Activated CD4-positive, alpha-beta T cell treated with anti-CD3 and anti-CD28 coated beads for 1 hour (primary cell): ENCODE measurements at regions not wholly inside any gene's neighbourhood (a gene's known extent, or its start where the extent isn't known, plus 50 kb on each side); places are given as distances from the start of the nearest gene placed in this dataset.

Experiments
- DNase-seq: peaks from one replicate; pipeline ENCODE4 v3.0.0-alpha.2; 2020

DNA sequence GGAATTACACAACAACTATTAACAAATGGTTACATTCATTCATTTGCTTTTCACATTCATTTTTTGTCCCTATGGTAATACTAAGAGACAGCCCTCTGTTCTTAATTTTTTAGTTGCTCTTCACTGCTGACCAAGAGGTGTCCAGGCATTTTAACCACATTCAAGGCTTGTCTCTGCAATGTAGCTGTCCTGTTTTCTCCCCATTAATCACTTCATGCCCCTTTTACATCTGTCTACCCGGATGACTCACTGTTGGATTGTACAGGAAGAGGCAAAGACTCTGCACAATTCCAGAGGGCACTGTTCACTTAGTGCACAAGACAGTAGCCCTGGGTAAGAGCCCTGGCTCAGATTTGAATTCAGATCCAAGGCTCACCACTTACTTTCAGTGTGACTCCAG is 168.5 kb downstream of the NOC3L start:
- DNase-seq = no peak

DNA sequence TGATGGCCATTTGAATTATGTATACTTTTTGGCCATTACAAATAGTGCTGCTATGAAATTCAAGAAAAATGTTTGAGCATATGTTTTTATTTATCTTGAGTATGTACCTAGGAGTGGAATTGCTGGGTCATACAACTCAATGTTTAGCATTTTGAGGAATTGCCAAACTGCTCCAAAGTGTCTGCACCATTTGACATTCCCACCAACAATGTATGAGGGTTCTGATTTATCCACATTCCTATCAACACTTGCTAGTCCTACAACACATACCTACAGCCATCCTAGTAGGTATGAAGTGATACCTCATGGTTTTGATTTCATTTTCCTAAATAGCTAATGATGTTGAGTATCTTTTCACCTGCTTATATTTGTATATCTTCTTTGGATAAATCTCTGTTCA is 165.5 kb downstream of the NOC3L start:
- no peak for DNase-seq

DNA sequence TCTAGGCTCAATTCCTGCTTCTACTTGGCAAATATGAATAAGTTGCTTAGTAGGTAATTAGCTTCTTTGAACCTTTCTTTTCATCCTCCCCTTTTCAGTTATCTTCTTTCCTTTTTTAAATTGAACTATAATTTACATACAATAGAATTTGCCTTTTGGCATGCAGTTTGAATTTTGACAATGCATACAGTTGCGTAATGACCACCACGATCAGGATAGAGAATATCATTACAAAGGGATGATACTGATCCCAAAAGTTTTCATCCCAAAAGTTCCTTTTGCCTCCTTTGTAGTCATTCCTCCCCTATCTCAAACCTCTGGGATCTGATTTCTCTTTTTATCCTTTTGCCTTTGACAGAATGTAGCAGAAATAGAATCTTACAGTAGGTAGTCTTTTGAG is 164.4 kb downstream of the NOC3L start:
- no peak for DNase-seq

DNA sequence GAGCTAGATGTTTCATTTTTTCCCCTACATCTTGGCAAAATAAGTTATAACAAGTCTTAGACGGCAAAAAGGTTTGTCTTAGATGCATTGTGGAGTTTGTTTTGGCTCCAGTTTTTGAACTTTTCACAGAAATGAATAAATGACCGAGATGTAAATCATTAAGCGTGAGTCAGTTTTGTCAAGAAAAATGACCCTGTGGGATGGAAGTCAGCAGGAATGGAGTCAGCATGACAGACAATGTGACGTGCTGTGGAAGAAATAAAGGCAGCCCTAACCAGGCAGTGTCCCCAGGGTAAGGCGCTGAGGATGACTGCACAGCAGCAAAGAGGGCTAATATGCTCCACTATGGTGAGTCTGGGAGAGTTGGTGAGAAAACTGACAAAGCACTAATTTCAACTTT is 163.2 kb downstream of the NOC3L start:
- no peak for DNase-seq

DNA sequence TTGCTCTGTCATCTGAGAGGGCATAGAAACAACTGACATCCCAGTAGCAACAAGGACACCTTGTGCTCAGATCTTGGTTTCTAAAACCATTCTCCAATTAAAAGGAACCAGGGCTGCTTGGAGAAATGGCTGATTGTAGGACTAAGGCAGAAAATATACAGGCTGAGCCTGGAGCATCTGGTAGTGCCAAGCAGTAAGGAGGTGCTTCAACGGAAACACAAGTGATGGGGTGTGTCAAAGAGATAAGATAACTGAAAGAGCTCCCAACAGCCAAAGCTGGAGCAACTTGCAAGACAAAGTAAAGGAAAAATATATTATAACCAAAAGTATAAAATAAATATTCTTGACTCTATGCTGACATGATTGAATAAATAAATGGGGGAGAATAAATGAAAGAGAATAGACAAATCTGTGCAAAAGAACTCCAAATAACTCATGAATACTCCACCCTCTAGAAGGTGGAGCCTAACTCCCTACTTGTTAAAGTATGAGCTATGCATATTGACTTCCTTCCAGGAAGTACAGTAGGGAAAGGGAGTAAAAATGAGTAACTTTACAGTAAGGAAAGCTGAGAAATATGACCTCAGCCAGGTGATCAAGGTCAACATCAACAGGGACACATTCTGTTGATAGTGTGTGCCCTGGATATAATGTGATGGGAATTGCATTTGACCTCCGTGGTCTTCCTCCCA is 162.4 kb downstream of the NOC3L start:
- no peak for DNase-seq

DNA sequence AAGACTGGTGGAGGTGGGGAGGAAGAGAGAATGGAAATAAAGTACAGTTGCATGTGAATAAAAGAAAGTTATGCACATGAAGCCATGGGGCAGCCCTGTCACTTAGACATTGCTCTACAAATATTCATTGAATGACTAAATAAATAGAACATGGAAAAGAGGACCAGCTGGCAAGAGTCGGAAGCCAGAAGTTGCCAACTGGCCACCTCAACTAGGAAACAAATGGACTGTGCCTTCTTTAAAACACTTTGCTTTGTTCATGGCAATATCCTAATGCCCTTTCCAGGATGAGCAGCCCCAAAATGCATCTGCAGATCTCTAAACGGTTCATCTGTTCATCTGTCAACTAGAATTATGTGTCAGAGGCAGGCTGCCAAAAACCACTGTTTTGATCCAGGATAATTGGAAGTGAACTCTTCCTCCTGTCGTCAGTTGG is 157.3 kb downstream of the NOC3L start:
- DNase-seq = no peak

DNA sequence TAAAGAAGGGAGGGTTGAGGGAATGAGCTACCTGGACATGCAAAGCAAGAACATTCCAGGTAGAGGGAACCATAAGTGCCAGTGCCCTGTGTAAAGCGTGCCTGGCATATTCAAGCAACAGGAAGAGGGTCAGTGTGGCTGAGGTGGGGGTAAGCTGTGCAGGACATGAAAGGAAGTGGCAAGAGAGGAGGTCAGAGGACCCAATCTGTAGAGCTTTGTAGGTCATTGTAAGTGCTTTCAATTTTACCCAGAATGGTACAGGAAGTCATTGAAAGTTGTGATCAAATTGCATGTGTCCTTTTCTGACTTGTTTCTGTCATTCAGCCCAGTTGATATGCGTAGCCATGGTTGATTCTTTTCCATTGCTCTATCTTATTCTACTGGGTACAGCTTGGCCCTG is 156.6 kb downstream of the NOC3L start:
- DNase-seq = no peak

DNA sequence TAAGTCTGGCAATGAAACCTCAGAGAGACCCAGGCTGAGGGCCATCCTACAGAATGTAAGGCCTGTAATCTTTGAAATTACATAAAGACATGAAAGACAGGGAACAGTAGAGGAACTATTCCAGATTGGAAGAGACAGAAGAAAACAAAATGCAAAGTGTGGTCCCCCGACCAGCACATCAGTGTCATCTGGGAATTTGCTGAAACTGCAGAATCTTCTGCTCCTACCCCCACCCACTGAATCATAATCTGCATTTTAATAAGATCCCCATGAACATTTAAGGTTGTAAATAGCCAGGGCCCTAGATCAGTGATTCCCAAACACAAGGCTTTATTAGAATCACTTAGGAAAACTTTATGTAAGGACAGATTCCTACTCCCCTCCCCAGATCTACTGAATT is 154.4 kb downstream of the NOC3L start:
- no peak for DNase-seq

DNA sequence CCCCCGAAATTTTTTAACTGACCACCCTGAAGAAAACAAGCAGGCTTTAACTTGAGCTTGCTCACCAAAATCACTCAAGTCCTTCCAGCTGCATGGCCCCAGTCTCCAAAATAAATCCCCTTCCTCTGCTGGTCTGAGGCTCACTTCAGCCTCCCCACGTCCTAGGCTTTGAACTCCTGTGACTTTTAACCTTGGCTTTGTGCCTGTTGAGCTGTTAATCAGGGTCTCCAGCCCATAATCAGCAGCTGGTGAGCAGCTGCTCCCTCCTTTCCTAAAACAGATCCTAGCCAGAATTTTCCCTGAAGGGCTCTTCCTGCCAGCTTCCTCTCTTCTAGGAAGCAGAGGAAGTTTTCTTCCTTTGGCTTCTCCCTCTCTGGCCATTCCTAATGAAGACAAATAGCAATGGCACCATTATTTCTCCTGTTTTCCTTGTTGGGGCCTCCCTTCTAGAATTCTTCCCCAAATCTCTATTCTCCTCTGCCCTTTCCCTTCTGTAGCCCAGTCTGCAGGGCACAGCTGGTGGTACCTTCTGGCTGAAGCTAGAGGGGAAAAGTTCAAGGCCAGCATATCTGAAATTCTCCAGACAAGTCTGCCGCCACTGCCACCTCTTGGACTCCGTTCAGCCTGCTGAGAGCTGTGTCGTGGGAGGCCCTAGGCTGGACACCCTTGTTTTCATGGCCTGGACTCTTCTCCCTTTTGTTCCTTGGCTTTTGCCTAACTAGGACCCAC is 152.1 kb downstream of the NOC3L start:
- DNase-seq = no peak

DNA sequence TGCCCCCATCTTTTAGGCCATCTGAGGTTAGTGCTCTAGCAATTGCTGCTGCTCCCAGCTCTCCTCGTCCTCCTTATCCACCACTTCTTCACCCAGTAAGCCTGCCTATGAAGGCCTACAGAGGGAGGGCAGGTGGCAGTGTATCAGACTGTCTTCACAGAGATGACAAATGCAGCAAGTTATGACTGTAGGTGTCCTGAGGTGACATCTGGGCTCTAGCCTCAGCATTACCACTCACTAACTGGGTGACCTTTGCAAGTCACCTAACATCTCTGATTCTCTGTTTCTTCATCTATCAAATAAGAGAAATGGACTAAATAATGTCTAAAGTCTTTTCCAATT is 151.6 kb downstream of the NOC3L start:
- no peak for DNase-seq

DNA sequence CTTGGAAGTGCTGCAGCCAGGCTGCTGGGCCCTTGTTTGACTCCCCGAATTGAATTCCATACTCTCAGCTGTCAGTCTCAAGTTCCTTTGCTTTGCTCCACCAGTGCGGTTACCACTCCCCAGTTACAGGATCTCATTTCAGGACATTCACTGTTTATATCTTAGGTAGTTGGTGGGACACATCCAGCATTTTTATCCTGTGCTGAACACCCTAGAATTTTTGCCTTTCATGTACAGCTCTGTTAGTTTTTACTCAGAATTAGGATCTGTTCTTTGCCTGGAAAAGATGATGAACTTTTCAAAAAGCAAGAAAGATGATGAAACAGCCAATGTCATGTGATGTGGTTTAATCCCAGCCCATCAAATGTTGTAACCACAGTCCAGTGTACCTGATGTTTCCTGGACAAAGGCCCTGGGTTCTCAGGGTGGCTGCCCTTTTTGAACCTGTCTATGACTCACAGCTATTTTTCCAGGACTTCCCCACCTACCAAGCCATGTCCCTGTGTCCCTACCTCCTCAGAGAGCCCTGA is 149.7 kb downstream of the NOC3L start:
- no peak for DNase-seq

DNA sequence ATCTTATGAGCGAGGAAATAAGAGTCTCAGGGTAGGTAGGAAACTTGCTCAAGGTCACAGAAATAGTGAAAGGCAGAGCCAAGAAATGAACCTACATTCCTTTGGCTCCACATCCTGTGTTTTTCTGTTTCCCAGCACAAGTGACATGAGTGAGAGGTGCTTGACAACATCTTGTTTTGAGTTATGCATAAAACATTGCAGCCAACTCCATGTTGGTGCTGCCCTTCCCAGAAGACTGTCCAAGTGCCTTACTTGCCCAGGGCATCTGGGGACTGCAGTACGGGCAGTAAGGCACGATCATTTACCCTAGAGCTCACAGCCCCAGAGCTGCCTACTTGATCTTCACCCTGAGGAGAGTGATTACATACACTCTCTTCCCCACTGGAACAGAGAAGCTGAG is 148.8 kb downstream of the NOC3L start:
- DNase-seq = no peak

DNA sequence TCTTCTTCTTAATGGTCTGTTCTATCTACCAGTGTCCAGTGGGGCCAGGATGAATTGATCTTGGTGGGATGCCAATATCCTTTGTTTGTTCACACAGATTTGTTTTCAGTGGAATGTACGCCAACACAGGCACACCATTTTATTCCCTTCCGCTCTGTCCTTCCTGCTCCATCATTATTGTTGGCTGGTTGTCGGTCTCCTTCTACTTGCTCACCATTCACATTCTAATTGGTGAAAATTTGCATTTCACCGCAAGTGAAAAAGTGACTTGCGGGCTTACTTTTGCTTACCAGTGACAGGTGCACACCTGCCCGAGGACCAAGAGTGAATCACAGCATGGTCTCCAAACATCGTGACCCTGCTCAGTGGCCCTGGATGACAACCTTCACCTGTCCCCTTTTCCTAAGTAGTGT is 148.3 kb downstream of the NOC3L start:
- DNase-seq = no peak

DNA sequence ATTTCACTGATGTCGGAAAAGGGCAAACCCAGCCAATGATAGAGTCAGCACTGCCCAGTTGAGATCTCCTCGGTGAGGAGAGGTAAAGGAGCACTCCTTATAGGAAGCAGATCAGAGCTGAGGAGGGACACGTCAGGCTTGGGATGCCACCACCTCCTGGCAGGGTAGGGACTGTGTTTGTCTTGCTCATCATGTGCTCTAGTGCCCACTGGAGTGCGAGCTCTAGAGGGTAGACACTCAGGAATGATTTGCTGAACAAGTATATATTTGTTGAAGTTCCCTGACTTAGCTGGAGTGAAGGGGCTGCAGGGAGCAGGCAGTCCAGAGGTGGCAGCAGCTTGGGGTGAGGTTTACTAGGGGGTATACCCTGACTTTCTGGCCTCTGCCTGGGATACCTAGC is 146.5 kb downstream of the NOC3L start:
- DNase-seq = no peak

DNA sequence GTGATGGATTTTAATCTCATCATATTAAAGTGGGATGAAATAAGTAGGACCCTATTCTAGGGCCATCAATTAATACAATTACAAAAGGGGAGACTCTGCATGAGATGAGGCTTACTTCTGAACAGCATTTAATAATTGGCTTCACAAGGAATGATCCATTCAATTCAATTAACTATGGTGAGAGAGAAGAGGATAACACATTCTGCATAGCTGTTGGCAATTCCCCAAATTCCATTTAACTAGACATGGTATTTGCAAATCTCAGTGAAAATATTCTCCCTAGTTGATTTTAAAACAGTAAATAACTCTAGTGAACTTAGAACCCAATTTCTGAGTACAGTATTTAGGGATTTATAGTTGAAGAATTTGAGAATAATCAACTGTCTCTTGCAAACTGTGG is 145.3 kb downstream of the NOC3L start:
- DNase-seq = no peak

DNA sequence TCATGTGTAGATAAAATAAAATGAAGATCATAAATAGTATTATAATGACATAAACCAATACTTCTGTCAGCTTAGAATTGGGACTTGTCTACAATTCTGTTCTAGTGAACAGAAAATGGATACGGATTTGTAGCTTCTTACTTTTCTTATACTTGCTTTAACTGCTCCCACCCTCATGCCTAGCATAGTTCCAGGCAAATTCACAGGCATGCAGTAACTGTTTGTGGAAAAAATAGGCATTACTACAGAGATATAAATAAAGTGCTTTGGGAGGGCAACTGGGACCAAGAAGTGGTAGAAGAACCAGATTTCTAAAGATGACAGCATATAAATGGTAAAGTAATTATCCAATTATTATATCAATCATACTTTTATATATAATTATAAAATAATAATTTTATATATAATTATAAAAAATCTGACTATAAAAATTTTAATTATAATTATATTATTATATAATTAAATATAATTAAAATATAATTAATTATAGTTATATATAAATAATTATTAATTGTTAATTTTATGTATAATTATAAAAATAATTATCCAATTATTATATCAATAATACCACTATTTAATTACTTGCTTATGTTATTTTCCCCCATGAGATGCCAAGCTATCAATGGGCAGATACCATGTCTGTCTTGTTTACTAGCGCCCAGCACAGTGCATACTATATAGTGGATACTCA is 144.1 kb downstream of the NOC3L start:
- DNase-seq = no peak

DNA sequence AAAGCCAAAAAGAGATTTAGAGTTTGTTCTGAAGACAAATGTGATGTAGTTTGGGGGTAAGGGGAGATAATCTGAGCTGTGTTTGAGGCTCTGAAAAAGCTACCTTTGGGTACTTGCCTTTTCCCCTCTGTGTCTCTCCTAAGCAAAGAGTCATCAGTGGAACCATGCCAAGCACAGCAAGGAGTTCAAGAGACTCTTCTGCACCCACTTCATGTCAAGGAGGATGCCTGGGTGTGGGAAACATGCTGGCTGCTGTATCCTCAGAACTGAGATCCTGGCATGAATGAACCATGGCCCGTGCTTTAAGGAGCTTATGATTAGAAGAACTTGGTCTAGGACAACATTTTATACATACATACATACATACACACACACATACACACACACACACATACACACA is 142.9 kb downstream of the NOC3L start:
- DNase-seq = no peak

DNA sequence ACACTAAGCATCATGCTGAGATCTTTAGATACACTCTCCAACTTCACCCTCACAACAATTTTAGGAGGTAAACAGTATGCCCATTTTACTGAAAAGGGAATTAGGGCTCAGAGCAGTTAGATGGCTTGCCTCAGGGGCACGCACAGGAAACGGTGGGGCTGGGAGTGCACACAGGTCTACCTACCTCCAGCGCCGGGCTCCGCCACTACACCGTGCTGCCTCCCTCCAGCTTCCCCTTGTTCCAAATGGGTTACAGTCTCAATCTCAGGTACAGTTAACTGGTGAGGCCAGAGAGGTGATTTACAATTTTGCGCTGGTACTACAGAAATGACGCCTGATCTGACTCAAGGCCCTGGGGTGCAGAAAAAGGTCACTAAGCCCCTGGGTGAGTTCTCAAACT is 142.0 kb downstream of the NOC3L start:
- no peak for DNase-seq

DNA sequence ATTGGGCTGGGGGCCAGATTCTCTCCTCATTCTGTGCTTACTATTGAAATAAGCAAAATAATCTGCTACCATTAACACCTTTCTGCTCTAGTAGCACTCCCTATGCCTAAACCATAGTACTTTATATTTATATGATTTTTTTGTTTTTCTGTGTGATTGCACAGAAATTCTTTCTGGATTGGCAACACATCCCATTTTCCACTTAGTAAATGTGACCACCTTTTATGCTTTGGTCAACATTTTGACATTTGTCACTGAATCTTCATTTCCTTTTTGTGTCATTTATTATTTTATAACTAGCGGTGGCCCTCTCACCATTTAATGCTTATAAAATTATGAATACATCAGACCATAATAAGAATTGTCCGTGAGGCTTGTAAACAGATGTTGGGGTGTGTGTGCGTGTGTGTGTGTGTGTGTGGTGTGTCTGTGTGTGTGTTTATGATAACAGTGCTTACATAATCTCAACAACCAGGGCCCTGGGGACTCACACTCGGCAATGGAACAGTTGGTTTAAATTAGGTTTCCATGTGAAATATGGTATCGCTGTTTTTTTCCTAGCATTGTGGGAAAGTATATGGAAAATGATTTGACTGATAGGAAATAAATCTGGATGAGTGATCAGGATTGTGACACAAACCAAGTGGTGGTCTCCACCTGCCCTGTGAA is 138.9 kb downstream of the NOC3L start:
- DNase-seq = no peak

DNA sequence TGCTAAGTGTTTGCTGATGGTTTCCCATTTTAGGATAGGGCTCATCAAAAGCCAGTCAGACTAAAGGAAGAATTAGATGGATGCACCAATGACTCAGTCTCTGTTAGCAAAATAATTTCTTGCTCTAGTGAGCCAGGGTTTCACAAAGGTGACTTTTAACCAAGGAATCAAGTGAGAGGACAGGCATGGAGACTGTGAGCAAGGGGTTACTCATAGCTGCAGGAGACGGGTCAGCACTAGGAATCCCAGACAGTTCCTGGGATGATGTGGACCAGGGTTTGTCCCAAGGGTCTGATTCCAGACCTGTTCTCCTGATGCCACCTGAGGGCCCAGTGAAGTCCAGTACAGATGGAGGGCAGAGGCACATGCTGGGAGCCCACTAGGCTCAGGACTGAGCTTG is 138.1 kb downstream of the NOC3L start:
- no peak for DNase-seq

DNA sequence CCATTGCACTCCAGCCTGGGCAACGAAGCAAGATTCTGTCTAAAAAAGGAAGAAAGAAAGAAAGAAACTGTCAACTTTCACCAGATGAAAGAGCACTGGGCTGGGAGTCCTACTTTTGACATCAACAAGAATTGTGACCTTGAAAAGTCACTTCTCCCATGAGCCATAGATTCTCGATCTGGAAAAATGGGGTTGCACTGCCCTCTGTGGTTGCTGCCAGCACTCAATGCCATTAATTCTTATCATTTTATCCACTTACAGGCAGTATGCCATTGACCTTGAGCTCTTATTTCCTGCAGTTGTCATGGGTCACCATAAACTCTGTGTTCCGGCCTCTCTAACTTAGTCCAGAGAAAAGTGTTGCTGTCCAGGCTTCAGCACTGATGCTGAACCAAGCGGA is 137.2 kb downstream of the NOC3L start:
- no peak for DNase-seq

DNA sequence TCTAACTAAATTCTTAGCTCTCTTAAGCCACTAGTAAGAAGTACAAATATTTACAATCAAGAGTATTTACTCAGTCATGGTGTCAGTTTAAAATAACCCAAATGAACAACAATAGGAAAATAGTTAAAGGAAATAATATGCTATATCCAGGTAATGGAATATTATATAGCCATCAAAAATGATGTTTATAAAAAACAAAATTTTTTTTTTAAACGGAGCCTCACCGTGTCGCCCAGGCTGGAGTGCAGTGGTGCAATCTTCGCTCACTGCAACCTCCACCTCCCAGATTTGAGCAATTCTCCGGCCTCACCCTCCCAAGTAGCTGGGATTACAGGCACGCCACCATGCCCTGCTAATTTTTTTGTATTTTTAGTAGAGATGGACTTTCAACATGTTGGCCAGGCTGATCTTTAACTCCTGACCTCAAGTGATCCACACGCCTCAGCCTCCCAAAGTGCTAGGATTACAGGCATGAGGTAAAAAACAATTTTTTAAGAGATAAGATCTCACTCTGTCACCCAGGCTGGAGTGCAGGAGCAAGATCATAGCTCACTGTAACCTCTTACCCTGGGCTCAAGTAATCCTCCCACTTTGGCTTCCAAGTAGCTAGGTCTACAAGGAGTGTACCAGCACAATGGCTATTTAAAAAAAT is 132.5 kb downstream of the NOC3L start:
- DNase-seq = no peak
